Liver (tissue), 8 donors: ENCODE measurements at regions not wholly inside any gene's neighbourhood (a gene's known extent, or its start where the extent isn't known, plus 50 kb on each side); places are given as distances from the start of the nearest gene placed in this dataset.

Experiments
- DNase-seq: peaks from one replicate; pipeline ENCODE4 v3.0.0-alpha.2; 2017; ENCODE audit warnings: low spot score
- H3K27ac ChIP-seq, 2 donors: one replicate each; pipeline ENCODE4 v1.7.0; 2013; ENCODE audit warnings: inconsistent platforms in 2 of 2, low read length in 2 of 2, control low read depth in 1 of 2, low read depth in 1 of 2, mild to moderate bottlenecking in 1 of 2
- H3K27me3 ChIP-seq, 4 donors: one replicate each; pipeline versions ENCODE4 v1.6.1 to v1.7.0; 2013; ENCODE audit warnings: low read length in 3 of 4, inconsistent platforms in 1 of 4, mild to moderate bottlenecking in 1 of 4, moderate library complexity in 1 of 4; ENCODE audit not compliant: control insufficient read depth in 4 of 4, insufficient read depth in 4 of 4
- H3K36me3 ChIP-seq, 4 donors: one replicate each; pipeline versions ENCODE4 v1.6.1 to v1.7.0; 2013; ENCODE audit warnings: low read length in 3 of 4, mild to moderate bottlenecking in 3 of 4, low read depth in 1 of 4, moderate library complexity in 1 of 4; ENCODE audit not compliant: control insufficient read depth in 4 of 4, insufficient read depth in 3 of 4
- H3K4me1 ChIP-seq, 4 donors: one replicate each; pipeline versions ENCODE4 v1.6.1 to v1.7.0; 2013; ENCODE audit warnings: low read length in 3 of 4, mild to moderate bottlenecking in 3 of 4, moderate library complexity in 1 of 4; ENCODE audit not compliant: control insufficient read depth in 4 of 4, insufficient read depth in 4 of 4
- H3K4me3 ChIP-seq, 3 donors: one replicate each; pipeline versions ENCODE4 v1.6.1 to v1.7.0; 2013; ENCODE audit warnings: low read length in 3 of 3, control low read depth in 1 of 3, low read depth in 1 of 3, mild to moderate bottlenecking in 1 of 3
- H3K9ac ChIP-seq, 2 donors: one replicate each; pipeline ENCODE4 v1.7.0; 2013; ENCODE audit warnings: low read length in 2 of 2, mild to moderate bottlenecking in 2 of 2, moderate library complexity in 2 of 2, control low read depth in 1 of 2, low read depth in 1 of 2
- H3K9me3 ChIP-seq, 4 donors: one replicate each; pipeline versions ENCODE4 v1.6.1 to v1.7.0; 2013; ENCODE audit warnings: low read length in 3 of 4; ENCODE audit not compliant: control insufficient read depth in 4 of 4
- CTCF ChIP-seq: fragments of 150-350 bp; IDR thresholded peaks from 2 replicates; pipeline ENCODE4 v1.5.1; 2017; ENCODE audit warnings: improper control_type of control experiment, low read depth, low read length; ENCODE audit not compliant: missing input control
- EGR1 ChIP-seq, 2 donors: IDR thresholded peaks; 2 replicates each; pipeline ENCODE4 v1.6.1; 2016 to 2018; ENCODE audit warnings: antibody characterized with exemption in 2 of 2, low read depth in 2 of 2
- FOXA1 ChIP-seq: IDR thresholded peaks from 2 replicates; pipeline ENCODE4 v1.6.1; 2016; ENCODE audit warnings: antibody characterized with exemption
- FOXA2 ChIP-seq: IDR thresholded peaks from 2 replicates; pipeline ENCODE4 v1.6.1; 2016; ENCODE audit warnings: antibody characterized with exemption
- GABPA ChIP-seq, 2 donors: IDR thresholded peaks in 1 of 2; conservative IDR thresholded peaks in 1 of 2; 2 replicates each; pipeline ENCODE4 v1.6.1; 2016; ENCODE audit warnings: antibody characterized with exemption in 2 of 2, mild to moderate bottlenecking in 1 of 2, moderate library complexity in 1 of 2
- HNF4A ChIP-seq, 2 donors: conservative IDR thresholded peaks; 2 replicates each; pipeline ENCODE4 v1.6.1; 2016; ENCODE audit warnings: antibody characterized with exemption in 2 of 2, mild to moderate bottlenecking in 2 of 2
- HNF4G ChIP-seq: IDR thresholded peaks from 2 replicates; pipeline ENCODE4 v1.6.1; 2016; ENCODE audit warnings: antibody characterized with exemption
- JUND ChIP-seq, 2 donors: IDR thresholded peaks; 2 replicates each; pipeline ENCODE4 v1.6.1; 2016; ENCODE audit warnings: antibody characterized with exemption in 2 of 2
- MAX ChIP-seq: IDR thresholded peaks from 2 replicates; pipeline ENCODE4 v1.6.1; 2016; ENCODE audit warnings: antibody characterized with exemption
- NR2F2 ChIP-seq: IDR thresholded peaks from 2 replicates; pipeline ENCODE4 v1.6.1; 2016; ENCODE audit warnings: antibody characterized with exemption
- RAD21 ChIP-seq, 2 donors: IDR thresholded peaks; 2 replicates each; pipeline ENCODE4 v1.6.1; 2016; ENCODE audit warnings: antibody characterized with exemption in 2 of 2, mild to moderate bottlenecking in 2 of 2
- REST ChIP-seq: IDR thresholded peaks from 2 replicates; pipeline ENCODE4 v1.6.1; 2016; ENCODE audit warnings: antibody characterized with exemption, mild to moderate bottlenecking
- RXRA ChIP-seq, 2 donors: IDR thresholded peaks; 2 replicates each; pipeline ENCODE4 v1.6.1; 2017 to 2018; ENCODE audit warnings: antibody characterized with exemption in 2 of 2, mild to moderate bottlenecking in 1 of 2
- SP1 ChIP-seq: IDR thresholded peaks from 2 replicates; pipeline ENCODE4 v1.6.1; 2018; ENCODE audit warnings: antibody characterized with exemption, mild to moderate bottlenecking
- TAF1 ChIP-seq: conservative IDR thresholded peaks from 2 replicates; pipeline ENCODE4 v1.6.1; 2016; ENCODE audit warnings: antibody characterized with exemption, mild to moderate bottlenecking
- YY1 ChIP-seq: IDR thresholded peaks from 2 replicates; pipeline ENCODE4 v1.6.1; 2016; ENCODE audit warnings: antibody characterized with exemption, mild to moderate bottlenecking
- ZBTB33 ChIP-seq: IDR thresholded peaks from 2 replicates; pipeline ENCODE4 v1.6.1; 2016; ENCODE audit warnings: antibody characterized with exemption
- WGBS: extraction: QIAGEN DNeasy Blood & Tissue Kit; methylation state at CpG from one replicate; pipeline ENCODE4 v1.1.7; 2013; 5-methylcytosine and 5-hydroxymethylcytosine counted together
- TF ChIP-seq, protein P1 (sequence below): IDR thresholded peaks from 2 replicates; pipeline ENCODE4 v1.6.1; 2016; ENCODE audit warnings: antibody characterized with exemption
- donor health status: healthy.
- donor health status: healthy.
- donor health status: healthy.
- donor health status: healthy.
- donor health status: healthy.

- H3K9me3 ChIP-seq: peaks cover 0 to 3% (median 0%) of the 10 kb centered on the region in 4 donors
- H3K4me1 ChIP-seq: no peaks in the 10 kb centered on the region
- TF ChIP-seq JUND (IDR thresholded peaks at IDR 0.05) (peak in 1 of 2 donors; percentile 23), EGR1 (IDR thresholded peaks at IDR 0.05; ENCODE audit: low read depth in 2 of 2) (no peak)
- H3K4me3 ChIP-seq: no peak overlapping the region
- H3K9ac ChIP-seq: no peak overlapping the region
- H3K36me3 ChIP-seq: no peaks in the 10 kb centered on the region
- whole genome bisulfite sequencing: 52% methylated on average over 6 of the region's 6 CpGs
- H3K27ac ChIP-seq: peak overlapping the region in 1 of 2 donors; percentile 25
- no peak for DNase-seq
- H3K27me3 ChIP-seq: no peaks in the 10 kb centered on the region
Observed at GRCh38 chr2:149858901-149859634, 271.5 kb upstream of the MMADHC start.

- Histone ChIP-seq H3K9ac (no peak overlapping the region), H3K36me3 (no peaks in the 10 kb centered on the region), H3K4me1 (no peaks in the 10 kb centered on the region), H3K9me3 (peaks cover 0 to 3% (median 0%) of the 10 kb centered on the region in 4 donors), H3K4me3 (no peak overlapping the region), H3K27me3 (no peaks in the 10 kb centered on the region), H3K27ac (no peak overlapping the region)
- no peak for TF ChIP-seq FOXA2
- TF ChIP-seq RAD21 (IDR thresholded peaks at IDR 0.05): no peak
- TF ChIP-seq REST: no peak
- no peak for TF ChIP-seq FOXA1
- no peak for TF ChIP-seq GABPA (IDR thresholded peaks at IDR 0.05 in 1 of 2, conservative IDR thresholded peaks at IDR 0.05 in 1 of 2)
- TF ChIP-seq ZBTB33: no peak
- TF ChIP-seq NR2F2: no peak
- TF ChIP-seq EGR1 (IDR thresholded peaks at IDR 0.05; ENCODE audit: low read depth in 2 of 2): no peak
- TF ChIP-seq MAX: no peak
- TF ChIP-seq YY1: no peak
- no peak for TF ChIP-seq HNF4G
- TF ChIP-seq SP1: no peak
- no peak for TF ChIP-seq CTCF
- TF ChIP-seq JUND (IDR thresholded peaks at IDR 0.05): no peak
- TF ChIP-seq, protein P1, sequence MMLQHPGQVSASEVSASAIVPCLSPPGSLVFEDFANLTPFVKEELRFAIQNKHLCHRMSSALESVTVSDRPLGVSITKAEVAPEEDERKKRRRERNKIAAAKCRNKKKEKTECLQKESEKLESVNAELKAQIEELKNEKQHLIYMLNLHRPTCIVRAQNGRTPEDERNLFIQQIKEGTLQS: no peak
- no peak for TF ChIP-seq RXRA (IDR thresholded peaks at IDR 0.05)
- TF ChIP-seq TAF1: no peak
- TF ChIP-seq HNF4A (conservative IDR thresholded peaks at IDR 0.05): no peak
- DNase-seq: no peak
Observed at GRCh38 chr2:149858216-149858615, 270.6 kb upstream of the MMADHC start.
